KOPT-K1 (cell line): ENCODE measurements at regions not wholly inside any gene's neighbourhood (a gene's known extent, or its start where the extent isn't known, plus 50 kb on each side); places are given as distances from the start of the nearest gene placed in this dataset.

Experiments
- H3K27ac ChIP-seq: fragments of 200-600 bp; sonication (generic); 2 replicates; pipeline ENCODE4 v1.5.1; 2016; ENCODE audit warnings: antibody characterized with exemption, mild to moderate bottlenecking, low read depth, low read length; ENCODE audit not compliant: poor library complexity, severe bottlenecking
- H3K36me3 ChIP-seq: fragments of 200-600 bp; sonication (generic); 2 replicates; pipeline ENCODE4 v1.5.1; 2017; ENCODE audit warnings: antibody characterized with exemption, mild to moderate bottlenecking, low read length, moderate library complexity; ENCODE audit not compliant: insufficient read depth
- H3K9me3 ChIP-seq: fragments of 200-600 bp; sonication (generic); 2 replicates; pipeline ENCODE4 v1.5.1; 2017; ENCODE audit warnings: antibody characterized with exemption, low read length, mild to moderate bottlenecking; ENCODE audit not compliant: insufficient read depth, poor library complexity, severe bottlenecking

GRCh38 chr14:37903343-37904191 lies 304.1 kb upstream of the SSTR1 start:
- H3K9me3 ChIP-seq = no peaks in the 10 kb centered on the region
- no peak overlapping the region for H3K27ac ChIP-seq
- H3K36me3 ChIP-seq = no peaks in the 10 kb centered on the region

- Histone ChIP-seq H3K36me3 (no peaks in the 10 kb centered on the region), H3K27ac (no peak overlapping the region), H3K9me3 (no peaks in the 10 kb centered on the region)
Measured at GRCh38 chr14:37924622-37925021, 283.1 kb upstream of the SSTR1 start.

GRCh38 chr14:37932008-37932407 lies 275.7 kb upstream of the SSTR1 start:
- H3K36me3 ChIP-seq = no peaks in the 10 kb centered on the region
- H3K9me3 ChIP-seq = no peaks in the 10 kb centered on the region
- H3K27ac ChIP-seq = no peak overlapping the region

DNA sequence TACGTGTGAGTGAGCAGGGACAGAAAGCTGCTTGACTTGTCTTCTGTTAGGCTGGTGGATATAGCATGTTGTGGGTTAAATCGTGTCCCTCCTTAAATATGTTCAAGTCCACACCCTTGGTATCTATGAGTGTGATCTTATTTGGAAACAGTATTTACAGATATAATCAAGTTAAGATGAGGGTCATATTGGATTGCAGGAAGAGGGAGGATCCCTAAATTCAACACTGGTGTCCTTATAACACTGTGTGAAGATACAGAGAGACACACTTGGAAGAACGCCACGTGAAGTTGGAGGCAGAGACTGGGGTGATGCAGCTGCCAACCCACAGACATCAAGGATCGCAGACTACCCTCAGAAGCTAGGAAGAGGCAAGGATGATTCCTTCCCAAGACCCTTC lies 275.2 kb upstream of the SSTR1 start:
- H3K36me3 ChIP-seq = no peaks in the 10 kb centered on the region
- H3K27ac ChIP-seq = no peak overlapping the region
- H3K9me3 ChIP-seq = no peaks in the 10 kb centered on the region

DNA sequence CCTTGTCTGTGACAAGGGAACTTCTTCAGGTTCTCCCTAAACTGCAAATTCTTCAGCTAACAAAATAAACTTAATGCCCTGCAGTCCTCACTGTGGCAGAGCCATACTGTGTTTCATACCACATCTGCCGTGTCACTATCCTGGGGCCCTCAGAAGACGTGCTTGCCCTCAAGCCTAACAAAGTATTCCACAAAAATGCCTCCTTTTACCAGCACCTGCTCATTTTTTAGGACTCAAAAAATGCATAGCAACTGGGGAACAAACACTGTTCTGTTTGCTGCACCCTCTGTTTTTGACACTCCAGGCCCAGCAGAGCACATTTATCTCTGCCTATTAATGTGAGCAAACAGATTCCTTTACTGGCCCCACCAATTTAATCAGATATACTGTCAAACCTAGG lies 270.7 kb upstream of the SSTR1 start:
- Histone ChIP-seq H3K27ac (no peak overlapping the region), H3K36me3 (no peaks in the 10 kb centered on the region), H3K9me3 (no peaks in the 10 kb centered on the region)

- Histone ChIP-seq H3K36me3 (no peaks in the 10 kb centered on the region), H3K9me3 (peaks cover 7% of the 10 kb centered on the region), H3K27ac (no peak overlapping the region)
Measured at GRCh38 chr14:37939442-37940028, 268.2 kb upstream of the SSTR1 start.

DNA sequence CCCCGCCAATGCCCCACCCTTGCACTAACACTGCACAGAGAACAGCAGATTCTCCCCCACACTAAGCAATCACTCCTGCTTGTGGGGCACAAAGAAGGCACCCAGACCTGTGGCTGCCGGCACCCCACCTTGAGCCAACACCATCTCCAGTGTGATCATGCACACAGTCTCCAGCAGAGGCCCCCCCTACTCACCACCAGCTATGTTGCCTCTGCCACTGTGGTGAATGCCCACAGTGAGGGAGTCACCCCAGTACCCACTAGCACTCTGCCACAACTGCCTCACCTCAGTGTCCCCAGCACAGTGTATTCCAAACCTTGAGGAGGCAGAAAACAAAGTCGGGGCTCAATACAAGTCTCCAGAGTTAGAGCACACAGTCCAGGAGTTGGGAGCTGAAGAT lies 261.7 kb upstream of the SSTR1 start:
- Histone ChIP-seq H3K36me3 (no peaks in the 10 kb centered on the region), H3K9me3 (peaks cover 27% of the 10 kb centered on the region), H3K27ac (no peak overlapping the region)

GRCh38 chr14:37946819-37947218 lies 260.9 kb upstream of the SSTR1 start:
- Histone ChIP-seq H3K36me3 (no peaks in the 10 kb centered on the region), H3K9me3 (peaks cover 27% of the 10 kb centered on the region), H3K27ac (no peak overlapping the region)

- no peaks in the 10 kb centered on the region for H3K36me3 ChIP-seq
- no peak overlapping the region for H3K27ac ChIP-seq
- H3K9me3 ChIP-seq = peaks cover 27% of the 10 kb centered on the region
Measured at GRCh38 chr14:37948266-37948665, 259.4 kb upstream of the SSTR1 start.

- no peak overlapping the region for H3K27ac ChIP-seq
- H3K9me3 ChIP-seq = no peaks in the 10 kb centered on the region
- no peaks in the 10 kb centered on the region for H3K36me3 ChIP-seq
Measured at GRCh38 chr14:37968664-37969240, 239.0 kb upstream of the SSTR1 start.

DNA sequence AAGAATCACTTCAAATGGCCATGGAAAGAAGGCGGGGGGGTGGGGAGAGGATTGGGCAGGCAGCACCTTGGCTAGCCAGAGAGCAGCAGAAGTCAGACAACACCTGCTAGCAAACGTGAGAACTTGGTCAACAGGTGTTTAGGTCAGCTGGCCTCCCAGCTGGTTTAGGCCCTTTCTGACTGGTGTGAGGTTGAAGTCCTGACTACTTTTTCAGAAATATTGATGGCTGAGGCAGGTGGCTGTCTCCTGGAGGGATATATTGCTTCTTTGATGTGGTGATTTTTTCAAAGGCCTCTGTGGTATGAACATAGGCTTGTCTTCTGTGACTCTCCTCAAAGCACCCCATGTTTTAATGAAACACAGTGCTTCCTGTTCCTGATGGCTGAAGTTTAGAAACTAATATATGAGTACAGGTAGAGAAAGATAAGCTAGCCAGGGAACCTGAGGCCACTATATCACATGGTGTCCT lies 238.2 kb upstream of the SSTR1 start:
- H3K36me3 ChIP-seq = no peaks in the 10 kb centered on the region
- no peak overlapping the region for H3K27ac ChIP-seq
- no peaks in the 10 kb centered on the region for H3K9me3 ChIP-seq

DNA sequence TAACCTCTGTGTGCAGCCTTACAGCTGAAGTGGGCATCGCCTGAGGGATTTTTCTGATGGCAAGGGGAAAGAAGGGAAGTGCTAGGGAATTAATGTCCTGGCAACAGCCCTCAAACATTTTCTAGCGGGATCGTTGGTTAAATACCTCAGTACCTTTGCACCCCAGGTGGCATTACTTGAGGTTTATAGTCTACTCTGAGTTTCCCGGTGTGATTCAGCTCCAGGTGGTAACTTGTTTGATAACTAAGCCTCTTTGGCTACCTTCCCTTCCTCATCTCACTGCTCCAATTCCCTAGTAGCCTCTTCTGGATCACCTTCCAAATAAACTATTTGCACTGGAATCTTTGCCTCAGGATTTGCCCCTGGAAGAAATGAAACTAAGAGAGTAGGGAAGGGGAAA lies 237.0 kb upstream of the SSTR1 start:
- Histone ChIP-seq H3K36me3 (no peaks in the 10 kb centered on the region), H3K9me3 (no peaks in the 10 kb centered on the region), H3K27ac (no peak overlapping the region)

DNA sequence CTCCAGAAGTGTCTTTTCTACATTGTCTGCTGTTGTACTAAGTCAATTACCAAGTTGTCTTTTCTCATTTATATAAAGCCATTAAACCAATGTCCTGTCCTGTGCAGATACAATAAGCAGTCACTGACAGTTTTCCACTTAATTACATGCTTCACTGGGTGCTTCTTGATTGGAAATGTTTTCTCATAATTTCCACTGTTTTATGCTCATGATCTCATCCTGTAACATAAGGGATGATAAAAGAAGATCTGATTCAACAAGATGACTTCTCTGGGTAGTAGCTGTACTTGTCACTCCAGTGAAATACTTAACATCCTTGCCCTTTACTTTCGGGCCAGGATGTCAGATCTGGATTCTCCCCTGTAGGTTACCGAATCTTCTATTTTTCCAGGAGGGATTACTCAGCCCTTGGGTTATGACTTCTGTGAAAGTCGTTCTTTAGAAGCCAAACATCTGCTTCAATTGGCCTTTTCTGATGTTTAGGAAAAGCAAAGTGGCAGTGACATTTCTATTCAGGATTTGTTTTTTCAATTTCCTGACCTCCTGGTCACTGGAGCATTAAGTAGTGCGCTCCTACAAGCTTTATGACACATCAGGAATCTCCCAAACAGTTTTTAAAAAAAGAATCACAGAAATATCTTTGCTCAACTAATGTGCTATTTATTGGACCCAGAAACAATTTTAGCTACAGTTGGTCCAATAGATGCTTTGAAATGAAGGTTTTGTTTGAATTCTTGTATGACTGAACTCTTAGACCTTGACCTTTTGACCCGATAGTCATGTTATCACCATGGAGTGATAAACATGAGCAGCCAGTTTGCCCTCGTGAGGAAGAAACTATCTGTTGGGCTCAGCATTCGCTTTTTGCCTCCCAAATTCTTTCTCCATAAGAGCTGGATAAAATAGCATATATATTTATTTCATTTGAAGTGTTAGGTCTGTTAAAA lies 234.5 kb upstream of the SSTR1 start:
- H3K9me3 ChIP-seq = no peaks in the 10 kb centered on the region
- H3K27ac ChIP-seq = no peak overlapping the region
- H3K36me3 ChIP-seq = no peaks in the 10 kb centered on the region

- H3K27ac ChIP-seq = no peak overlapping the region
- H3K36me3 ChIP-seq = no peaks in the 10 kb centered on the region
- H3K9me3 ChIP-seq = no peaks in the 10 kb centered on the region
Measured at GRCh38 chr14:37974421-37974820, 233.3 kb upstream of the SSTR1 start.

GRCh38 chr14:37977481-37977880 lies 230.2 kb upstream of the SSTR1 start:
- no peaks in the 10 kb centered on the region for H3K36me3 ChIP-seq
- no peak overlapping the region for H3K27ac ChIP-seq
- H3K9me3 ChIP-seq = peaks cover 21% of the 10 kb centered on the region
